ENCODE measurements at regions not wholly inside any gene's neighbourhood (a gene's known extent, or its start where the extent isn't known, plus 50 kb on each side); places are given as distances from the start of the nearest gene placed in this dataset.

- no peak for DNase-seq (ENCODE audit: low read depth)
Observed at GRCh38 chr1:162972773-162973172, 96.4 kb upstream of the RGS4 start.

GRCh38 chr1:162970021-162970420, 99.1 kb upstream of the RGS4 start:
- H3K4me3 ChIP-seq (ENCODE audit: low read depth, low read length), result no peak overlapping the region
- TF ChIP-seq CTCF (IDR thresholded peaks at IDR 0.05; ENCODE audit: insufficient read depth, low read depth, low read length, missing control alignments), result no peak
- no peak for DNase-seq (ENCODE audit: low read depth)

More at GRCh38 chr1:162972773-162973172, 96.4 kb upstream of the RGS4 start:
- H3K4me3 ChIP-seq (ENCODE audit: low read depth, low read length), result no peak overlapping the region
- TF ChIP-seq CTCF (IDR thresholded peaks at IDR 0.05; ENCODE audit: insufficient read depth, low read depth, low read length, missing control alignments), result no peak

- no peak for TF ChIP-seq CTCF (IDR thresholded peaks at IDR 0.05; ENCODE audit: insufficient read depth, low read depth, low read length, missing control alignments)
- no peak overlapping the region for H3K4me3 ChIP-seq (ENCODE audit: low read depth, low read length)
- DNase-seq (ENCODE audit: low read depth), result no peak
Observed at GRCh38 chr1:162966613-162967012, 102.5 kb upstream of the RGS4 start.

GRCh38 chr1:162964901-162965300, 103.9 kb upstream of the CCDC190 start:
- H3K4me3 ChIP-seq (ENCODE audit: low read depth, low read length), result no peak overlapping the region
- no peak for TF ChIP-seq CTCF (IDR thresholded peaks at IDR 0.05; ENCODE audit: insufficient read depth, low read depth, low read length, missing control alignments)
- DNase-seq (ENCODE audit: low read depth), result no peak

GRCh38 chr1:162956922-162957321, 95.9 kb upstream of the CCDC190 start:
- TF ChIP-seq CTCF (IDR thresholded peaks at IDR 0.05; ENCODE audit: insufficient read depth, low read depth, low read length, missing control alignments), result no peak

GRCh38 chr1:162954824-162955223, 93.8 kb upstream of the CCDC190 start:
- DNase-seq (ENCODE audit: low read depth), result no peak
- no peak overlapping the region for H3K4me3 ChIP-seq (ENCODE audit: low read depth, low read length)
- TF ChIP-seq CTCF (IDR thresholded peaks at IDR 0.05; ENCODE audit: insufficient read depth, low read depth, low read length, missing control alignments), result no peak

More at GRCh38 chr1:162956922-162957321, 95.9 kb upstream of the CCDC190 start:
- DNase-seq (ENCODE audit: low read depth), result no peak
- no peak overlapping the region for H3K4me3 ChIP-seq (ENCODE audit: low read depth, low read length)

GRCh38 chr1:162952956-162953355, 92.0 kb upstream of the CCDC190 start:
- TF ChIP-seq CTCF (IDR thresholded peaks at IDR 0.05; ENCODE audit: insufficient read depth, low read depth, low read length, missing control alignments), result no peak
- DNase-seq (ENCODE audit: low read depth), result no peak
- no peak overlapping the region for H3K4me3 ChIP-seq (ENCODE audit: low read depth, low read length)
